ENCODE measurements at regions not wholly inside any gene's neighbourhood (a gene's known extent, or its start where the extent isn't known, plus 50 kb on each side); places are given as distances from the start of the nearest gene placed in this dataset.
A peak's percentile ranks its signal among the peaks of the same experiment; 100 is the strongest.

DNA sequence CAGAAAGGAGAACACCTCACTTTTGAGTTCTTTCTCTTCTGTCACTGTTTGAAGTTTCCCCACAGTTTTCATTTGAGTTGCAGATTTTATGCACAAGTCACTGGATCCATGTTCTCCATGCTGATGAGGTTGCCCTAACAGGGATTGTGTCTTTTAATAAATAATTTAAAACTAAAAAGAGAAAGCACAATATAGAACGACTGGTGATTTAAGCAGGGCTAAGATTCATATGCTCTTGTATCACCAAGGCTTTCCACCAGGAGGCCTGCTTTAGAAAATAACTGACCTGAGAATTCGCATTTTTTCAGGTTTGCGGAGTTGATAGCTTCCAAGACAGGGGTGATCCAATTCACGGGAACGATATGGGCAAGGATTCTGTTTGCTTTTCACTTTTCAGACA lies 252.0 kb upstream of the VEPH1 start:
- TF ChIP-seq ZC3H10 (CRISPR knock-in tag; IDR thresholded peaks at IDR 0.05) = no peak
- no peak for TF ChIP-seq ARNTL (CRISPR knock-in tag; IDR thresholded peaks at IDR 0.05; ENCODE audit: borderline replicate concordance, low read depth)
- TF ChIP-seq, protein P1, sequence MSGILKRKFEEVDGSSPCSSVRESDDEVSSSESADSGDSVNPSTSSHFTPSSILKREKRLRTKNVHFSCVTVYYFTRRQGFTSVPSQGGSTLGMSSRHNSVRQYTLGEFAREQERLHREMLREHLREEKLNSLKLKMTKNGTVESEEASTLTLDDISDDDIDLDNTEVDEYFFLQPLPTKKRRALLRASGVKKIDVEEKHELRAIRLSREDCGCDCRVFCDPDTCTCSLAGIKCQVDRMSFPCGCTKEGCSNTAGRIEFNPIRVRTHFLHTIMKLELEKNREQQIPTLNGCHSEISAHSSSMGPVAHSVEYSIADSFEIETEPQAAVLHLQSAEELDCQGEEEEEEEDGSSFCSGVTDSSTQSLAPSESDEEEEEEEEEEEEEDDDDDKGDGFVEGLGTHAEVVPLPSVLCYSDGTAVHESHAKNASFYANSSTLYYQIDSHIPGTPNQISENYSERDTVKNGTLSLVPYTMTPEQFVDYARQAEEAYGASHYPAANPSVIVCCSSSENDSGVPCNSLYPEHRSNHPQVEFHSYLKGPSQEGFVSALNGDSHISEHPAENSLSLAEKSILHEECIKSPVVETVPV (CRISPR knock-in tag; IDR thresholded peaks at IDR 0.05) = no peak
- no peak for TF ChIP-seq SNAI2 (CRISPR knock-in tag; IDR thresholded peaks at IDR 0.05)
- no peak for TF ChIP-seq TOX (CRISPR knock-in tag; IDR thresholded peaks at IDR 0.05; ENCODE audit: borderline replicate concordance)
- TF ChIP-seq ZNF565 (CRISPR knock-in tag; conservative IDR thresholded peaks at IDR 0.05; ENCODE audit: low read depth) = no peak
- TF ChIP-seq, protein P2, sequence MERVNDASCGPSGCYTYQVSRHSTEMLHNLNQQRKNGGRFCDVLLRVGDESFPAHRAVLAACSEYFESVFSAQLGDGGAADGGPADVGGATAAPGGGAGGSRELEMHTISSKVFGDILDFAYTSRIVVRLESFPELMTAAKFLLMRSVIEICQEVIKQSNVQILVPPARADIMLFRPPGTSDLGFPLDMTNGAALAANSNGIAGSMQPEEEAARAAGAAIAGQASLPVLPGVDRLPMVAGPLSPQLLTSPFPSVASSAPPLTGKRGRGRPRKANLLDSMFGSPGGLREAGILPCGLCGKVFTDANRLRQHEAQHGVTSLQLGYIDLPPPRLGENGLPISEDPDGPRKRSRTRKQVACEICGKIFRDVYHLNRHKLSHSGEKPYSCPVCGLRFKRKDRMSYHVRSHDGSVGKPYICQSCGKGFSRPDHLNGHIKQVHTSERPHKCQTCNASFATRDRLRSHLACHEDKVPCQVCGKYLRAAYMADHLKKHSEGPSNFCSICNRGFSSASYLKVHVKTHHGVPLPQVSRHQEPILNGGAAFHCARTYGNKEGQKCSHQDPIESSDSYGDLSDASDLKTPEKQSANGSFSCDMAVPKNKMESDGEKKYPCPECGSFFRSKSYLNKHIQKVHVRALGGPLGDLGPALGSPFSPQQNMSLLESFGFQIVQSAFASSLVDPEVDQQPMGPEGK (CRISPR knock-in tag; IDR thresholded peaks at IDR 0.05; ENCODE audit: borderline replicate concordance) = no peak
- no peak for TF ChIP-seq ISL1 (CRISPR knock-in tag; IDR thresholded peaks at IDR 0.05)
- TF ChIP-seq TCF4 (CRISPR knock-in tag; IDR thresholded peaks at IDR 0.05; ENCODE audit: borderline replicate concordance) = no peak
- no peak for TF ChIP-seq PPARA (CRISPR knock-in tag; IDR thresholded peaks at IDR 0.05; ENCODE audit: borderline replicate concordance)
- TF ChIP-seq, protein P3, sequence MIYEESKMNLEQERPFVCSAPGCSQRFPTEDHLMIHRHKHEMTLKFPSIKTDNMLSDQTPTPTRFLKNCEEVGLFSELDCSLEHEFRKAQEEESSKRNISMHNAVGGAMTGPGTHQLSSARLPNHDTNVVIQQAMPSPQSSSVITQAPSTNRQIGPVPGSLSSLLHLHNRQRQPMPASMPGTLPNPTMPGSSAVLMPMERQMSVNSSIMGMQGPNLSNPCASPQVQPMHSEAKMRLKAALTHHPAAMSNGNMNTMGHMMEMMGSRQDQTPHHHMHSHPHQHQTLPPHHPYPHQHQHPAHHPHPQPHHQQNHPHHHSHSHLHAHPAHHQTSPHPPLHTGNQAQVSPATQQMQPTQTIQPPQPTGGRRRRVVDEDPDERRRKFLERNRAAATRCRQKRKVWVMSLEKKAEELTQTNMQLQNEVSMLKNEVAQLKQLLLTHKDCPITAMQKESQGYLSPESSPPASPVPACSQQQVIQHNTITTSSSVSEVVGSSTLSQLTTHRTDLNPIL (CRISPR knock-in tag; IDR thresholded peaks at IDR 0.05; ENCODE audit: low read depth) = no peak
- TF ChIP-seq ZNF8 (CRISPR knock-in tag; IDR thresholded peaks at IDR 0.05) = no peak
- TF ChIP-seq ZFP30 (CRISPR knock-in tag; IDR thresholded peaks at IDR 0.05) = no peak
- TF ChIP-seq ZFP3 (CRISPR knock-in tag; IDR thresholded peaks at IDR 0.05) = no peak
- no peak for TF ChIP-seq CSDC2 (CRISPR knock-in tag; IDR thresholded peaks at IDR 0.05)
- TF ChIP-seq, protein P4, sequence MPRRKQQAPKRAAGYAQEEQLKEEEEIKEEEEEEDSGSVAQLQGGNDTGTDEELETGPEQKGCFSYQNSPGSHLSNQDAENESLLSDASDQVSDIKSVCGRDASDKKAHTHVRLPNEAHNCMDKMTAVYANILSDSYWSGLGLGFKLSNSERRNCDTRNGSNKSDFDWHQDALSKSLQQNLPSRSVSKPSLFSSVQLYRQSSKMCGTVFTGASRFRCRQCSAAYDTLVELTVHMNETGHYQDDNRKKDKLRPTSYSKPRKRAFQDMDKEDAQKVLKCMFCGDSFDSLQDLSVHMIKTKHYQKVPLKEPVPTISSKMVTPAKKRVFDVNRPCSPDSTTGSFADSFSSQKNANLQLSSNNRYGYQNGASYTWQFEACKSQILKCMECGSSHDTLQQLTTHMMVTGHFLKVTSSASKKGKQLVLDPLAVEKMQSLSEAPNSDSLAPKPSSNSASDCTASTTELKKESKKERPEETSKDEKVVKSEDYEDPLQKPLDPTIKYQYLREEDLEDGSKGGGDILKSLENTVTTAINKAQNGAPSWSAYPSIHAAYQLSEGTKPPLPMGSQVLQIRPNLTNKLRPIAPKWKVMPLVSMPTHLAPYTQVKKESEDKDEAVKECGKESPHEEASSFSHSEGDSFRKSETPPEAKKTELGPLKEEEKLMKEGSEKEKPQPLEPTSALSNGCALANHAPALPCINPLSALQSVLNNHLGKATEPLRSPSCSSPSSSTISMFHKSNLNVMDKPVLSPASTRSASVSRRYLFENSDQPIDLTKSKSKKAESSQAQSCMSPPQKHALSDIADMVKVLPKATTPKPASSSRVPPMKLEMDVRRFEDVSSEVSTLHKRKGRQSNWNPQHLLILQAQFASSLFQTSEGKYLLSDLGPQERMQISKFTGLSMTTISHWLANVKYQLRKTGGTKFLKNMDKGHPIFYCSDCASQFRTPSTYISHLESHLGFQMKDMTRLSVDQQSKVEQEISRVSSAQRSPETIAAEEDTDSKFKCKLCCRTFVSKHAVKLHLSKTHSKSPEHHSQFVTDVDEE (CRISPR knock-in tag; IDR thresholded peaks at IDR 0.05) = no peak
- TF ChIP-seq OSR1 (CRISPR knock-in tag; IDR thresholded peaks at IDR 0.05) = no peak
- peak; percentile 32; the same call in 1 of the 3 replicates for ATAC-seq

DNA sequence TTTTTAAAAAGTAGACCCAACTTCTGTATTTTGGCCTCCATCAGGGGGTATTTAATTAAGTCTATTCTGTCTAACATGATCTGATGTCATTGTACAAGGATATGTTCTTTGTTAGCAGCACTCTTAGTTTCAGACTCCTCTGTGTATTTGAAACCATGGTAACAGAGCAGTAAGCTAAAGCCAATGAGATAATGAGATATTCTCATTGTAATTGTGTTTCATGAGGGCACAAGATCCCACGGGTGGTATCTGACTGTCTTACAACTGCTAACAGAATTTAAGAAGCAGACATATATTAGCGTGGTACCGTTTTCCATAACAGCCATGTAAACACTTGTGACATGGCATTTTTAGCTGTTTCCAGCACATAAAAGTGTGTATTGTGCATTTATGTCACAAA lies 251.2 kb upstream of the VEPH1 start:
- ATAC-seq = peak; percentile 77; the same call in 2 of the 3 replicates
- peak; percentile 13; the same call in 1 of the 2 replicates for TF ChIP-seq TCF4 (CRISPR knock-in tag; IDR thresholded peaks at IDR 0.05; ENCODE audit: borderline replicate concordance)
- TF ChIP-seq GLIS3 (CRISPR knock-in tag; IDR thresholded peaks at IDR 0.05) = no peak

DNA sequence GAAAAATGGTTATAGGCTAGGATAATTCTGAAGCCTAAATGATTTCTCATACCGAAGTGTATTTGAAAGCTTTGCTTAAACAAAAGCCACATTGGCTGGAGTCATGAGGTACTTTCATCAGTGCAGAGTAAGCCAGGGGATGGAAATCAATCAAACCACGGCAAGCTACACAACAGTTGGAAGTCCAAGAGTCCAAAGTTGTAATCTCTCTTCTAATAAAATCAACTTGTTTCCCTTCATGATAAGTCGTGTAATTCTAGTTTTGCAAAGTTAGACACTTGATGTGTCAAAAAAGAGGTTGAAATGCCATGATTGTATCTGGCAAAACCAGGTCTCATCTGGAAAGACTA lies 250.5 kb upstream of the VEPH1 start:
- TF ChIP-seq, protein P1 (CRISPR knock-in tag; IDR thresholded peaks at IDR 0.05) = no peak
- no peak for TF ChIP-seq GLIS3 (CRISPR knock-in tag; IDR thresholded peaks at IDR 0.05)
- no peak for TF ChIP-seq SNAI2 (CRISPR knock-in tag; IDR thresholded peaks at IDR 0.05)
- no peak for TF ChIP-seq BACH2 (CRISPR knock-in tag; IDR thresholded peaks at IDR 0.05; ENCODE audit: borderline replicate concordance)
- TF ChIP-seq ESRRG (CRISPR knock-in tag; IDR thresholded peaks at IDR 0.05) = no peak
- no peak for TF ChIP-seq ZFP3 (CRISPR knock-in tag; IDR thresholded peaks at IDR 0.05)
- TF ChIP-seq TOX (CRISPR knock-in tag; IDR thresholded peaks at IDR 0.05; ENCODE audit: borderline replicate concordance) = no peak
- TF ChIP-seq ZNF8 (CRISPR knock-in tag; IDR thresholded peaks at IDR 0.05) = no peak
- TF ChIP-seq ISL1 (CRISPR knock-in tag; IDR thresholded peaks at IDR 0.05) = no peak
- TF ChIP-seq TCF4 (CRISPR knock-in tag; IDR thresholded peaks at IDR 0.05; ENCODE audit: borderline replicate concordance) = no peak
- TF ChIP-seq, protein P2 (CRISPR knock-in tag; IDR thresholded peaks at IDR 0.05; ENCODE audit: borderline replicate concordance) = no peak
- ATAC-seq = no peak
